ENCODE measurements at regions not wholly inside any gene's neighbourhood (a gene's known extent, or its start where the extent isn't known, plus 50 kb on each side); places are given as distances from the start of the nearest gene placed in this dataset.

DNA sequence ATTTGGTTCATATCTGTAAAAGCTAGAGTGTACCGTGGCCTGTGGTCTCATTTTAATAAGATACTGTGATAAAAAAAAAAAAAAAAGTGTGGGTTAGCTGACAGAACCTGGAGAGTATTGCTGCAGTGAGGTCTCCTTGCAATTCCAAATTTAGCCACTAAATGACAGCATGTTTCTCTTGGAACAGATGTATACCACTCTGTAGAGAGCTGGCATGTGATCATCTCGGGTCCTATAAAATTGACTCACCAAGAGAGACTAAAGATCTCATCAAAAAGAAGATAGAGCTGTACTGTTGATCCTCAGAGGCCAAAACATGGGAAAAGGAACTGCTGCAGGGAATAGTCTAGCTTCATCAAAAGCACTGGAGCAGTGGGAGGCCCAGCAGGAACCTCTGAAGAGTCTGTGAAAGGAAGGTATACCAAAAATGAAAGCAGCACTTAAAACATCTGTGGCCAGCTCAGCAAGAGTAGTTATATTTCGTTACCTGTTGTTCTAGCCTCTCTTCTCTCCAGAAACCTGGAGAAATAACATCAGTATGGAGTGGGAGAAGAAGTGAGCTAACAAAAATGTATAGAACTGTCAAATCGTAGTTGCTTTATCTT is 826.8 kb downstream of the EFNA5 start:
- H3K27ac Mint-ChIP-seq (ENCODE audit: unreplicated experiment) = no peak overlapping the region
- H3K27me3 ChIP-seq (ENCODE audit: insufficient read depth, low read length) = no peaks in the 10 kb centered on the region
- TF ChIP-seq CTCF (IDR thresholded peaks at IDR 0.05; ENCODE audit: insufficient read depth, low read depth, low read length) (peak; percentile 15), EZH2 (IDR thresholded peaks at IDR 0.05; ENCODE audit: insufficient read depth, low read length) (no peak)
- H3K4me3 ChIP-seq (ENCODE audit: insufficient read depth, low read depth, low read length) = no peak overlapping the region
- no peaks in the 10 kb centered on the region for H4K20me1 ChIP-seq (ENCODE audit: insufficient read depth, low read length)
- H2AFZ ChIP-seq (ENCODE audit: low read depth, low read length) = no peak overlapping the region
- FAIRE-seq = no peak
- no peaks in the 10 kb centered on the region for H3K4me1 Mint-ChIP-seq (ENCODE audit: low read depth, unreplicated experiment)
- H3K9me3 Mint-ChIP-seq (ENCODE audit: unreplicated experiment) = peaks cover 9% of the 10 kb centered on the region
- no peaks in the 10 kb centered on the region for H3K27me3 Mint-ChIP-seq (ENCODE audit: low read depth, unreplicated experiment)
- no peak overlapping the region for H3K4me2 ChIP-seq (ENCODE audit: low read length)
- no peaks in the 10 kb centered on the region for H3K9me3 ChIP-seq (ENCODE audit: insufficient read depth, low read depth, low read length)
- no peak overlapping the region for H3K27ac ChIP-seq (ENCODE audit: low read depth, low read length)
- no peak overlapping the region for H3K9ac ChIP-seq (ENCODE audit: low read length)
- H3K79me2 ChIP-seq (ENCODE audit: insufficient read depth, low read length) = no peaks in the 10 kb centered on the region
- no peaks in the 10 kb centered on the region for H3K36me3 ChIP-seq (ENCODE audit: insufficient read depth, low read length)
- H3K4me1 ChIP-seq (ENCODE audit: insufficient read depth, low read length) = no peaks in the 10 kb centered on the region
- H3K4me3 Mint-ChIP-seq (ENCODE audit: unreplicated experiment) = no peak overlapping the region
- H3K36me3 Mint-ChIP-seq (ENCODE audit: low read depth, unreplicated experiment) = no peaks in the 10 kb centered on the region
- peak; percentile 14 for DNase-seq (ENCODE audit: low read depth)

- no peaks in the 10 kb centered on the region for H3K9me3 ChIP-seq (ENCODE audit: insufficient read depth, low read depth, low read length)
- no peaks in the 10 kb centered on the region for H4K20me1 ChIP-seq (ENCODE audit: insufficient read depth, low read length)
- peaks cover 4% of the 10 kb centered on the region for H3K9me3 Mint-ChIP-seq (ENCODE audit: unreplicated experiment)
- H3K4me3 ChIP-seq (ENCODE audit: insufficient read depth, low read depth, low read length) = no peak overlapping the region
- H3K4me3 Mint-ChIP-seq (ENCODE audit: unreplicated experiment) = no peak overlapping the region
- FAIRE-seq (no peak), DNase-seq (ENCODE audit: low read depth) (no peak)
- no peaks in the 10 kb centered on the region for H3K27me3 Mint-ChIP-seq (ENCODE audit: low read depth, unreplicated experiment)
- no peak for TF ChIP-seq CTCF (IDR thresholded peaks at IDR 0.05; ENCODE audit: insufficient read depth, low read depth, low read length)
- TF ChIP-seq EZH2 (IDR thresholded peaks at IDR 0.05; ENCODE audit: insufficient read depth, low read length) = no peak
- no peaks in the 10 kb centered on the region for H3K79me2 ChIP-seq (ENCODE audit: insufficient read depth, low read length)
- no peak overlapping the region for H2AFZ ChIP-seq (ENCODE audit: low read depth, low read length)
- H3K36me3 Mint-ChIP-seq (ENCODE audit: low read depth, unreplicated experiment) = no peaks in the 10 kb centered on the region
- no peak overlapping the region for H3K4me2 ChIP-seq (ENCODE audit: low read length)
- no peaks in the 10 kb centered on the region for H3K4me1 Mint-ChIP-seq (ENCODE audit: low read depth, unreplicated experiment)
- no peak overlapping the region for H3K27ac ChIP-seq (ENCODE audit: low read depth, low read length)
- H3K27ac Mint-ChIP-seq (ENCODE audit: unreplicated experiment) = no peak overlapping the region
- H3K9ac ChIP-seq (ENCODE audit: low read length) = no peak overlapping the region
- no peaks in the 10 kb centered on the region for H3K36me3 ChIP-seq (ENCODE audit: insufficient read depth, low read length)
- no peaks in the 10 kb centered on the region for H3K4me1 ChIP-seq (ENCODE audit: insufficient read depth, low read length)
- H3K27me3 ChIP-seq (ENCODE audit: insufficient read depth, low read length) = no peaks in the 10 kb centered on the region
These were observed 837.2 kb downstream of the EFNA5 start for GRCh38 chr5:106833517-106833916.

DNA sequence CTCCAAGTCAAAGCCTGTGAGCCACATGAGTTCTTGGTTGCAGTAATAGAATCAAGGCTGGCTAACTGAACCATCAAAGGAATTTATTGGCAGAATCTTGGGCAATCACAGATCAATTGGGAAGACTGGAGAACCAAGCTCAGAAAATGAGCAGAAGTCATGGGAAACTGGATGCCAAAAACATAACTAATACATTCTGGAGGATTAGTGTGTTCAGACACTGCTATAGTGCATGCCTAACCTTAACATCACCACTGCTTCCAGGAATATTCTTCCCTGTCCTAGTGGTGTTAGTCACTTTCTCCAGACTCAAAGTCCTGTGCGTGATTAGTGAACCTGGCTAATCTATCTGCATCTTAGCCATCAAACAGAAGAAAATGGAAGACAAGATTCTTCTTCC is 843.7 kb downstream of the EFNA5 start:
- H2AFZ ChIP-seq (ENCODE audit: low read depth, low read length) = no peak overlapping the region
- no peaks in the 10 kb centered on the region for H3K79me2 ChIP-seq (ENCODE audit: insufficient read depth, low read length)
- H3K27me3 Mint-ChIP-seq (ENCODE audit: low read depth, unreplicated experiment) = no peaks in the 10 kb centered on the region
- H3K9me3 Mint-ChIP-seq (ENCODE audit: unreplicated experiment) = no peaks in the 10 kb centered on the region
- TF ChIP-seq EZH2 (IDR thresholded peaks at IDR 0.05; ENCODE audit: insufficient read depth, low read length) = no peak
- no peak for TF ChIP-seq CTCF (IDR thresholded peaks at IDR 0.05; ENCODE audit: insufficient read depth, low read depth, low read length)
- H3K27me3 ChIP-seq (ENCODE audit: insufficient read depth, low read length) = no peaks in the 10 kb centered on the region
- peak overlapping the region; percentile 66 for H3K27ac Mint-ChIP-seq (ENCODE audit: unreplicated experiment)
- H4K20me1 ChIP-seq (ENCODE audit: insufficient read depth, low read length) = no peaks in the 10 kb centered on the region
- no peaks in the 10 kb centered on the region for H3K9me3 ChIP-seq (ENCODE audit: insufficient read depth, low read depth, low read length)
- peaks cover 10% of the 10 kb centered on the region for H3K4me1 Mint-ChIP-seq (ENCODE audit: low read depth, unreplicated experiment)
- H3K27ac ChIP-seq (ENCODE audit: low read depth, low read length) = no peak overlapping the region
- no peaks in the 10 kb centered on the region for H3K4me1 ChIP-seq (ENCODE audit: insufficient read depth, low read length)
- no peak for FAIRE-seq
- no peaks in the 10 kb centered on the region for H3K36me3 Mint-ChIP-seq (ENCODE audit: low read depth, unreplicated experiment)
- no peak overlapping the region for H3K9ac ChIP-seq (ENCODE audit: low read length)
- H3K4me3 ChIP-seq (ENCODE audit: insufficient read depth, low read depth, low read length) = no peak overlapping the region
- no peaks in the 10 kb centered on the region for H3K36me3 ChIP-seq (ENCODE audit: insufficient read depth, low read length)
- H3K4me3 Mint-ChIP-seq (ENCODE audit: unreplicated experiment) = no peak overlapping the region
- no peak overlapping the region for H3K4me2 ChIP-seq (ENCODE audit: low read length)
- DNase-seq (ENCODE audit: low read depth) = peak; percentile 42

Data from astrocyte (in vitro differentiated cells and primary cell).